GM12878 (cell line): ENCODE measurements at regions not wholly inside any gene's neighbourhood (a gene's known extent, or its start where the extent isn't known, plus 50 kb on each side); places are given as distances from the start of the nearest gene placed in this dataset.

ENCODE experiments used
- ATAC-seq: fragments of 200-7000 bp; cut with Tn5 transposase; 3 replicates; pipeline ENCODE4 v1.9.1; 2020; ENCODE audit warnings: mild to moderate bottlenecking, moderate library complexity
- BruUV-seq: library from RNA; stranded (reverse); fragments of 400-500 nt; replicated peaks from 2 replicates; lab custom pipeline; 2021; lab: Mats Ljungman, UMichigan
- CTCF ChIA-PET: fragments of 300-600 bp; sonication (Branson Sonifier 250); formaldehyde crosslinking; extraction: SDS; loops from one replicate; lab custom pipeline; 2021; ENCODE audit warnings: inconsistent platforms; lab: Yijun Ruan, JAX
- POLR2A ChIA-PET: fragments of 350-600 bp; formaldehyde crosslinking; extraction: SDS; loops from one replicate; lab custom pipeline; 2021; ENCODE audit warnings: inconsistent platforms; lab: Charles Lee
- RAD21 ChIA-PET: fragments of 300-600 bp; sonication (Branson Sonifier 250); formaldehyde crosslinking; loops from one replicate; lab custom pipeline; 2023; ENCODE audit warnings: antibody characterized with exemption; ENCODE audit not compliant: unreplicated experiment; lab: Charles Lee
- SMC1A ChIA-PET: fragments of 300-600 bp; sonication (Branson Sonifier 250); formaldehyde crosslinking; loops from one replicate; lab custom pipeline; 2023; ENCODE audit not compliant: unreplicated experiment, uncharacterized antibody; lab: Charles Lee
- DNase-seq: peaks from one replicate; pipeline ENCODE4 v3.0.0-alpha.2; 2011; ENCODE audit warnings: low read depth, low spot score
- FAIRE-seq: peaks from 3 replicates; lab custom pipeline; 2011; peaks lifted over from hg19 to GRCh38; lab: Jason Lieb, UNC
- H2AFZ ChIP-seq: 2 replicates; pipeline ENCODE4 v1.6.0; 2011; ENCODE audit warnings: low read depth, low read length, control low read depth; ENCODE audit not compliant: control insufficient read depth
- H3K27ac ChIP-seq: 2 replicates; pipeline ENCODE4 v1.5.1; 2011; ENCODE audit warnings: control low read depth; ENCODE audit not compliant: control insufficient read depth, insufficient read depth
- H3K27me3 ChIP-seq, 2 experiments: replicated peaks in 1 of 2; 2 replicates each; pipeline versions ENCODE4 v1.6.0 to v1.6.1; 2011; ENCODE audit warnings: low read length in 1 of 2; ENCODE audit not compliant: control insufficient read depth in 2 of 2, insufficient read depth in 2 of 2
- H3K36me3 ChIP-seq, 2 experiments: 2 replicates each; pipeline ENCODE4 v1.5.1; 2011; ENCODE audit warnings: low read length in 1 of 2; ENCODE audit not compliant: control insufficient read depth in 2 of 2, insufficient read depth in 2 of 2
- H3K4me1 ChIP-seq: 2 replicates; pipeline ENCODE4 v1.6.1; 2011; ENCODE audit warnings: mild to moderate bottlenecking, low read length, moderate library complexity, mixed read lengths; ENCODE audit not compliant: control insufficient read depth, insufficient read depth
- H3K4me2 ChIP-seq: 2 replicates; pipeline ENCODE4 v1.6.0; 2011; ENCODE audit warnings: control low read depth; ENCODE audit not compliant: control insufficient read depth, insufficient read depth
- H3K4me3 ChIP-seq: fragments of 200-600 bp; sonication (generic); 2 replicates; pipeline ENCODE4 v1.5.1; 2016
- H3K79me2 ChIP-seq: 2 replicates; pipeline ENCODE4 v1.6.0; 2011; ENCODE audit warnings: low read length; ENCODE audit not compliant: control insufficient read depth, insufficient read depth
- H3K9ac ChIP-seq: 2 replicates; pipeline ENCODE4 v1.8.0; 2011; ENCODE audit warnings: low read length, control low read depth, mixed read lengths; ENCODE audit not compliant: control insufficient read depth, insufficient read depth
- H3K9me3 ChIP-seq: replicated peaks from 3 replicates; pipeline ENCODE4 v1.5.1; 2011; ENCODE audit warnings: mild to moderate bottlenecking, low read length; ENCODE audit not compliant: control insufficient read depth, insufficient read depth
- H4K20me1 ChIP-seq: 2 replicates; pipeline ENCODE4 v1.6.0; 2011; ENCODE audit not compliant: control insufficient read depth, insufficient read depth
- DPF2 ChIP-seq: fragments of 450-650 bp; IDR thresholded peaks from 2 replicates; pipeline ENCODE4 v1.6.1; 2017; ENCODE audit warnings: mild to moderate bottlenecking
- ETV6 ChIP-seq, 2 experiments: fragments of 450-650 bp in 1 of 2; IDR thresholded peaks in 1 of 2; conservative IDR thresholded peaks in 1 of 2; 2 replicates each; pipeline ENCODE4 v1.6.1; 2014; ENCODE audit warnings: antibody characterized with exemption in 1 of 2, borderline replicate concordance in 1 of 2, low read depth in 1 of 2, mild to moderate bottlenecking in 1 of 2, moderate library complexity in 1 of 2
- GABPA ChIP-seq: IDR thresholded peaks from 2 replicates; pipeline ENCODE4 v1.6.1; 2014; ENCODE audit warnings: antibody characterized with exemption, low read depth, mild to moderate bottlenecking, inconsistent platforms
- IRF4 ChIP-seq: IDR thresholded peaks from 2 replicates; pipeline ENCODE4 v1.6.1; 2011; ENCODE audit warnings: low read depth, low read length
- LARP7 ChIP-seq: fragments of 450-650 bp; IDR thresholded peaks from 2 replicates; pipeline ENCODE4 v1.6.1; 2017; ENCODE audit warnings: mild to moderate bottlenecking
- MEF2A ChIP-seq: IDR thresholded peaks from 2 replicates; pipeline ENCODE4 v1.6.1; 2011; ENCODE audit warnings: low read depth, mild to moderate bottlenecking, low read length, moderate library complexity; ENCODE audit not compliant: insufficient read depth
- RBBP5 ChIP-seq: fragments of 200-600 bp; sonication (generic); conservative IDR thresholded peaks from 2 replicates; pipeline ENCODE4 v1.6.1; 2016
- RELA ChIP-seq: fragments of 450-650 bp; IDR thresholded peaks from 2 replicates; pipeline ENCODE4 v1.8.0; 2014; ENCODE audit warnings: borderline replicate concordance; ENCODE audit not compliant: partially characterized antibody
- SIN3A ChIP-seq: IDR thresholded peaks from 2 replicates; pipeline ENCODE4 v1.6.1; 2012; ENCODE audit warnings: low read depth, low read length, improper control_type of control experiment
- SMAD5 ChIP-seq: IDR thresholded peaks from 2 replicates; pipeline ENCODE4 v1.6.1; 2016; ENCODE audit warnings: antibody characterized with exemption, low read depth
- TCF12 ChIP-seq: IDR thresholded peaks from 2 replicates; pipeline ENCODE4 v1.6.1; 2011; ENCODE audit warnings: low read depth, mild to moderate bottlenecking, low read length
- TCF3 ChIP-seq: IDR thresholded peaks from 2 replicates; pipeline ENCODE4 v1.6.1; 2012; ENCODE audit warnings: low read depth, mild to moderate bottlenecking, low read length, borderline replicate concordance; ENCODE audit not compliant: insufficient read depth
- WRNIP1 ChIP-seq: IDR thresholded peaks from 2 replicates; pipeline ENCODE4 v1.6.1; 2011; ENCODE audit warnings: low read depth, low read length, improper control_type of control experiment, borderline replicate concordance
- ZNF217 ChIP-seq: fragments of 450-650 bp; IDR thresholded peaks from 2 replicates; pipeline ENCODE4 v1.6.1; 2017; ENCODE audit warnings: antibody characterized with exemption, mild to moderate bottlenecking
- ZNF384 ChIP-seq: IDR thresholded peaks from 2 replicates; pipeline ENCODE4 v1.6.1; 2012; ENCODE audit warnings: low read depth, mild to moderate bottlenecking, low read length, improper control_type of control experiment, borderline replicate concordance
- ZZZ3 ChIP-seq: IDR thresholded peaks from 2 replicates; pipeline ENCODE4 v1.6.1; 2011; ENCODE audit warnings: low read depth; ENCODE audit not compliant: control insufficient read depth, insufficient read length
- WGBS: methylation state at CpG from one replicate; pipeline ENCODE4 v1.1.6; 2016; ENCODE audit warnings: low lambda C conversion rate; ENCODE audit not compliant: insufficient replicate concordance, insufficient coverage; ENCODE audit errors: missing lambda C conversion rate; 5-methylcytosine and 5-hydroxymethylcytosine counted together
- in situ Hi-C: fragments of 300-500 bp; cut with MboI; formaldehyde crosslinking; loops from 9 replicates; pipeline ENCODE4 v1.14.3; 2018; ENCODE audit warnings: mixed read lengths
- intact Hi-C: fragments of 100-400 bp; cut with micrococcal nuclease; formaldehyde crosslinking; loops from one replicate; pipeline ENCODE4 v1.14.2; 2022; ENCODE audit not compliant: unreplicated experiment
- TF ChIP-seq, protein P1 (sequence below): IDR thresholded peaks from 2 replicates; pipeline ENCODE4 v1.6.1; 2012; ENCODE audit warnings: improper control_type of control experiment, low read depth, low read length; ENCODE audit not compliant: insufficient replicate concordance
- TF ChIP-seq, protein P2 (sequence below): fragments of 450-650 bp; IDR thresholded peaks from 2 replicates; pipeline ENCODE4 v1.6.1; 2016; ENCODE audit warnings: mild to moderate bottlenecking
- TF ChIP-seq, protein P3 (sequence below): fragments of 450-650 bp; IDR thresholded peaks from 2 replicates; pipeline ENCODE4 v1.6.1; 2017; ENCODE audit warnings: low read depth, mild to moderate bottlenecking, moderate library complexity

DNA sequence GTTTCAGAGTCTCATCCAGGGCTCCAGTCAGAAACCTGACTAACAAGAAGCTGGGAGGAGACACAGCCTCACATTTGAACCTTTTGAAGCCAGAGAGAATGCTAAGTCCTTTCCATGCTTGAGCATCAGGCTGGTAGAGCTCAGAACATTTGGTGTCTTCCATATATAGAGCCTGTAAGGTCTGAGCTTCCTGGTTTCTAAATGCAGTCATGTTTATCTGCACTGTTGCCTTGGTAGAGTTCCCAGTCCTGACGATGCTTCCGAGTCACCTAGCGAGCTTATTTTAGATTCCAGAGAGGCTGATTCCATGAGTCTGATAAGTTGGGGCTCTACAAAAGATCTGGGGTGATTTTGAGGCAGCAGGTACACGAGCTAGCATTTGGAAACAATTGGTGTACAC, 68.4 kb upstream of the SORL1 start:
- H2AFZ ChIP-seq, result peak overlapping the region; percentile 54
- CTCF ChIA-PET, result interaction anchor here (0.7 to 1.8 kb wide), 2 partner anchors 11 to 23 kb away, joined by 3 to 6 read pairs; no protein-coding TSS in a partner anchor
- H3K79me2 ChIP-seq, result no peaks in the 10 kb centered on the region
- H3K4me2 ChIP-seq, result no peak overlapping the region
- no peak overlapping the region for H3K9ac ChIP-seq
- no peaks in the 10 kb centered on the region; the same call in 2 of the 3 replicates for H3K9me3 ChIP-seq
- in situ Hi-C loops (no loop called here), intact Hi-C loops (no loop called here)
- no peak overlapping the region for H3K4me3 ChIP-seq
- 60% methylated on average over 4 of the region's 4 CpGs for WGBS
- RAD21 ChIA-PET, result interaction anchor here (1.6 to 2.4 kb wide), 2 partner anchors 11 to 14 kb away, joined by 4 to 7 read pairs; no protein-coding TSS in a partner anchor
- no peaks in the 10 kb centered on the region for H3K27me3 ChIP-seq
- ATAC-seq (no peak), DNase-seq (no peak), FAIRE-seq (no peak)
- no peak overlapping the region for H3K27ac ChIP-seq
- no peaks in the 10 kb centered on the region for H3K4me1 ChIP-seq
- no TSS peak for BruUV-seq
- POLR2A ChIA-PET, result interaction anchor here (1.1 kb wide), 1 partner anchor 13 kb away, joined by 3 read pairs; no protein-coding TSS in a partner anchor
- H3K36me3 ChIP-seq, result no peaks in the 10 kb centered on the region
- no peaks in the 10 kb centered on the region for H4K20me1 ChIP-seq
- SMC1A ChIA-PET, result interaction anchor here (0.8 to 5.2 kb wide), 6 partner anchors 11 to 72 kb away, joined by 3 to 39 read pairs (median 4); no protein-coding TSS in a partner anchor
- TF ChIP-seq RELA, result no peak
- TF ChIP-seq ZNF217, result no peak
- no peak for TF ChIP-seq RBBP5
- no peak for TF ChIP-seq SMAD5
- no peak for TF ChIP-seq ZZZ3
- TF ChIP-seq LARP7, result no peak
- TF ChIP-seq ZNF384, result no peak
- TF ChIP-seq SIN3A, result no peak
- no peak for TF ChIP-seq MEF2A
- no peak for TF ChIP-seq TCF3
- no peak for TF ChIP-seq DPF2
- no peak for TF ChIP-seq GABPA
- no peak for TF ChIP-seq TCF12
- TF ChIP-seq, protein P1, sequence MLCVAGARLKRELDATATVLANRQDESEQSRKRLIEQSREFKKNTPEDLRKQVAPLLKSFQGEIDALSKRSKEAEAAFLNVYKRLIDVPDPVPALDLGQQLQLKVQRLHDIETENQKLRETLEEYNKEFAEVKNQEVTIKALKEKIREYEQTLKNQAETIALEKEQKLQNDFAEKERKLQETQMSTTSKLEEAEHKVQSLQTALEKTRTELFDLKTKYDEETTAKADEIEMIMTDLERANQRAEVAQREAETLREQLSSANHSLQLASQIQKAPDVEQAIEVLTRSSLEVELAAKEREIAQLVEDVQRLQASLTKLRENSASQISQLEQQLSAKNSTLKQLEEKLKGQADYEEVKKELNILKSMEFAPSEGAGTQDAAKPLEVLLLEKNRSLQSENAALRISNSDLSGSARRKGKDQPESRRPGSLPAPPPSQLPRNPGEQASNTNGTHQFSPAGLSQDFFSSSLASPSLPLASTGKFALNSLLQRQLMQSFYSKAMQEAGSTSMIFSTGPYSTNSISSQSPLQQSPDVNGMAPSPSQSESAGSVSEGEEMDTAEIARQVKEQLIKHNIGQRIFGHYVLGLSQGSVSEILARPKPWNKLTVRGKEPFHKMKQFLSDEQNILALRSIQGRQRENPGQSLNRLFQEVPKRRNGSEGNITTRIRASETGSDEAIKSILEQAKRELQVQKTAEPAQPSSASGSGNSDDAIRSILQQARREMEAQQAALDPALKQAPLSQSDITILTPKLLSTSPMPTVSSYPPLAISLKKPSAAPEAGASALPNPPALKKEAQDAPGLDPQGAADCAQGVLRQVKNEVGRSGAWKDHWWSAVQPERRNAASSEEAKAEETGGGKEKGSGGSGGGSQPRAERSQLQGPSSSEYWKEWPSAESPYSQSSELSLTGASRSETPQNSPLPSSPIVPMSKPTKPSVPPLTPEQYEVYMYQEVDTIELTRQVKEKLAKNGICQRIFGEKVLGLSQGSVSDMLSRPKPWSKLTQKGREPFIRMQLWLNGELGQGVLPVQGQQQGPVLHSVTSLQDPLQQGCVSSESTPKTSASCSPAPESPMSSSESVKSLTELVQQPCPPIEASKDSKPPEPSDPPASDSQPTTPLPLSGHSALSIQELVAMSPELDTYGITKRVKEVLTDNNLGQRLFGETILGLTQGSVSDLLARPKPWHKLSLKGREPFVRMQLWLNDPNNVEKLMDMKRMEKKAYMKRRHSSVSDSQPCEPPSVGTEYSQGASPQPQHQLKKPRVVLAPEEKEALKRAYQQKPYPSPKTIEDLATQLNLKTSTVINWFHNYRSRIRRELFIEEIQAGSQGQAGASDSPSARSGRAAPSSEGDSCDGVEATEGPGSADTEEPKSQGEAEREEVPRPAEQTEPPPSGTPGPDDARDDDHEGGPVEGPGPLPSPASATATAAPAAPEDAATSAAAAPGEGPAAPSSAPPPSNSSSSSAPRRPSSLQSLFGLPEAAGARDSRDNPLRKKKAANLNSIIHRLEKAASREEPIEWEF, result no peak
- TF ChIP-seq, protein P2, sequence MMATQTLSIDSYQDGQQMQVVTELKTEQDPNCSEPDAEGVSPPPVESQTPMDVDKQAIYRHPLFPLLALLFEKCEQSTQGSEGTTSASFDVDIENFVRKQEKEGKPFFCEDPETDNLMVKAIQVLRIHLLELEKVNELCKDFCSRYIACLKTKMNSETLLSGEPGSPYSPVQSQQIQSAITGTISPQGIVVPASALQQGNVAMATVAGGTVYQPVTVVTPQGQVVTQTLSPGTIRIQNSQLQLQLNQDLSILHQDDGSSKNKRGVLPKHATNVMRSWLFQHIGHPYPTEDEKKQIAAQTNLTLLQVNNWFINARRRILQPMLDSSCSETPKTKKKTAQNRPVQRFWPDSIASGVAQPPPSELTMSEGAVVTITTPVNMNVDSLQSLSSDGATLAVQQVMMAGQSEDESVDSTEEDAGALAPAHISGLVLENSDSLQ, result no peak
- TF ChIP-seq WRNIP1, result no peak
- no peak for TF ChIP-seq ETV6 (conservative IDR thresholded peaks at IDR 0.05 in 1 of 2, IDR thresholded peaks at IDR 0.05 in 1 of 2; ENCODE audit: borderline replicate concordance in 1 of 2, low read depth in 1 of 2)
- no peak for TF ChIP-seq IRF4
- TF ChIP-seq, protein P3, sequence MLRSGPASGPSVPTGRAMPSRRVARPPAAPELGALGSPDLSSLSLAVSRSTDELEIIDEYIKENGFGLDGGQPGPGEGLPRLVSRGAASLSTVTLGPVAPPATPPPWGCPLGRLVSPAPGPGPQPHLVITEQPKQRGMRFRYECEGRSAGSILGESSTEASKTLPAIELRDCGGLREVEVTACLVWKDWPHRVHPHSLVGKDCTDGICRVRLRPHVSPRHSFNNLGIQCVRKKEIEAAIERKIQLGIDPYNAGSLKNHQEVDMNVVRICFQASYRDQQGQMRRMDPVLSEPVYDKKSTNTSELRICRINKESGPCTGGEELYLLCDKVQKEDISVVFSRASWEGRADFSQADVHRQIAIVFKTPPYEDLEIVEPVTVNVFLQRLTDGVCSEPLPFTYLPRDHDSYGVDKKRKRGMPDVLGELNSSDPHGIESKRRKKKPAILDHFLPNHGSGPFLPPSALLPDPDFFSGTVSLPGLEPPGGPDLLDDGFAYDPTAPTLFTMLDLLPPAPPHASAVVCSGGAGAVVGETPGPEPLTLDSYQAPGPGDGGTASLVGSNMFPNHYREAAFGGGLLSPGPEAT, result no peak
